ENCODE measurements at regions not wholly inside any gene's neighbourhood (a gene's known extent, or its start where the extent isn't known, plus 50 kb on each side); places are given as distances from the start of the nearest gene placed in this dataset.

DNA sequence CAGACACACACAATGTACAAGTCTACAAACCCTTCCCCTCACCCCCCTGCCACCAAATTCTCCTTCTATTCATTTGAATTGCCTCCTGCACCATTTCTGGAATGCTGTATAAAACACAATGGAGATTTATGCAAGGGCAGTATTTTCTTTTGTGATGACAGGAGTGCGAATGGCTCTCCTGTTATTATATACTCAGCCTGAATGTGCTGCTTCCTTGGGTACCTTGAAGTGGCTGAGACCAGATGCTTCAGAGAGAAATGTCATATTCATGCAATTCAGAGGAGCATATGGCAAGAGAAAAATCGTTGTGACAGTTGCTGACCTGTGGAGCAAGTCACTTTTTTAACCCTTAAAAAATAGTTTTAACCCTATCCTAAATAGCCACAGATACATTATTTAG is 468.0 kb upstream of the WWC1 start (continued):
- no peak for TF ChIP-seq PRDM15 (CRISPR knock-in tag; IDR thresholded peaks at IDR 0.05)

- TF ChIP-seq, protein P1, sequence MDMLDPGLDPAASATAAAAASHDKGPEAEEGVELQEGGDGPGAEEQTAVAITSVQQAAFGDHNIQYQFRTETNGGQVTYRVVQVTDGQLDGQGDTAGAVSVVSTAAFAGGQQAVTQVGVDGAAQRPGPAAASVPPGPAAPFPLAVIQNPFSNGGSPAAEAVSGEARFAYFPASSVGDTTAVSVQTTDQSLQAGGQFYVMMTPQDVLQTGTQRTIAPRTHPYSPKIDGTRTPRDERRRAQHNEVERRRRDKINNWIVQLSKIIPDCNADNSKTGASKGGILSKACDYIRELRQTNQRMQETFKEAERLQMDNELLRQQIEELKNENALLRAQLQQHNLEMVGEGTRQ (CRISPR knock-in tag; IDR thresholded peaks at IDR 0.05) = no peak
- TF ChIP-seq, protein P2, sequence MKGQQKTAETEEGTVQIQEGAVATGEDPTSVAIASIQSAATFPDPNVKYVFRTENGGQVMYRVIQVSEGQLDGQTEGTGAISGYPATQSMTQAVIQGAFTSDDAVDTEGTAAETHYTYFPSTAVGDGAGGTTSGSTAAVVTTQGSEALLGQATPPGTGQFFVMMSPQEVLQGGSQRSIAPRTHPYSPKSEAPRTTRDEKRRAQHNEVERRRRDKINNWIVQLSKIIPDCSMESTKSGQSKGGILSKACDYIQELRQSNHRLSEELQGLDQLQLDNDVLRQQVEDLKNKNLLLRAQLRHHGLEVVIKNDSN (CRISPR knock-in tag; IDR thresholded peaks at IDR 0.05) = no peak
- no peak for TF ChIP-seq SMAD3 (CRISPR knock-in tag; IDR thresholded peaks at IDR 0.05; ENCODE audit: borderline replicate concordance)
- no peak for TF ChIP-seq ZNF416 (CRISPR knock-in tag; IDR thresholded peaks at IDR 0.05)
- no peak for TF ChIP-seq TEAD1 (CRISPR knock-in tag; IDR thresholded peaks at IDR 0.05)
- TF ChIP-seq, protein P3, sequence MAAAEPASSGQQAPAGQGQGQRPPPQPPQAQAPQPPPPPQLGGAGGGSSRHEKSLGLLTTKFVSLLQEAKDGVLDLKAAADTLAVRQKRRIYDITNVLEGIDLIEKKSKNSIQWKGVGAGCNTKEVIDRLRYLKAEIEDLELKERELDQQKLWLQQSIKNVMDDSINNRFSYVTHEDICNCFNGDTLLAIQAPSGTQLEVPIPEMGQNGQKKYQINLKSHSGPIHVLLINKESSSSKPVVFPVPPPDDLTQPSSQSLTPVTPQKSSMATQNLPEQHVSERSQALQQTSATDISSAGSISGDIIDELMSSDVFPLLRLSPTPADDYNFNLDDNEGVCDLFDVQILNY (CRISPR knock-in tag; IDR thresholded peaks at IDR 0.05) = no peak
- no peak for TF ChIP-seq JAZF1 (CRISPR knock-in tag; IDR thresholded peaks at IDR 0.05)
- no peak for TF ChIP-seq NFYB (CRISPR knock-in tag; conservative IDR thresholded peaks at IDR 0.05; ENCODE audit: low read depth)
- TF ChIP-seq ESRRA (CRISPR knock-in tag; IDR thresholded peaks at IDR 0.05; ENCODE audit: borderline replicate concordance) = no peak
- DNase-seq (ENCODE audit: low spot score) (no peak), ATAC-seq (no peak)
- Mint-ChIP-seq H3K27ac (no peak overlapping the region), H3K36me3 (no peaks in the 10 kb centered on the region), H3K27me3 (ENCODE audit: low read depth) (no peaks in the 10 kb centered on the region; the same call in 1 of the 2 replicates), H3K4me3 (no peak overlapping the region), H3K4me1 (peaks cover 9% of the 10 kb centered on the region), H3K9me3 (peaks cover 4% of the 10 kb centered on the region; the same call in 1 of the 2 replicates)
- ChIA-PET CTCF (no interaction called here), POLR2A (no interaction called here)
These were observed 463.7 kb upstream of the WWC1 start for GRCh38 chr5:167827766-167828165.

GRCh38 chr5:167831754-167832504 is 459.5 kb upstream of the WWC1 start:
- Mint-ChIP-seq H3K36me3 (no peaks in the 10 kb centered on the region), H3K27ac (no peak overlapping the region), H3K4me3 (no peak overlapping the region), H3K4me1 (peaks cover 12% of the 10 kb centered on the region), H3K27me3 (ENCODE audit: low read depth) (no peaks in the 10 kb centered on the region), H3K9me3 (no peaks in the 10 kb centered on the region)
- POLR2A ChIA-PET = no interaction called here
- TF ChIP-seq, protein P2 (CRISPR knock-in tag; IDR thresholded peaks at IDR 0.05) = no peak
- TF ChIP-seq ZNF232 (CRISPR knock-in tag; IDR thresholded peaks at IDR 0.05) (no peak), ATF1 (CRISPR knock-in tag; IDR thresholded peaks at IDR 0.05) (no peak), FOXK1 (CRISPR knock-in tag; IDR thresholded peaks at IDR 0.05) (no peak), ZNF671 (CRISPR knock-in tag; IDR thresholded peaks at IDR 0.05) (no peak)
- TF ChIP-seq, protein P4, sequence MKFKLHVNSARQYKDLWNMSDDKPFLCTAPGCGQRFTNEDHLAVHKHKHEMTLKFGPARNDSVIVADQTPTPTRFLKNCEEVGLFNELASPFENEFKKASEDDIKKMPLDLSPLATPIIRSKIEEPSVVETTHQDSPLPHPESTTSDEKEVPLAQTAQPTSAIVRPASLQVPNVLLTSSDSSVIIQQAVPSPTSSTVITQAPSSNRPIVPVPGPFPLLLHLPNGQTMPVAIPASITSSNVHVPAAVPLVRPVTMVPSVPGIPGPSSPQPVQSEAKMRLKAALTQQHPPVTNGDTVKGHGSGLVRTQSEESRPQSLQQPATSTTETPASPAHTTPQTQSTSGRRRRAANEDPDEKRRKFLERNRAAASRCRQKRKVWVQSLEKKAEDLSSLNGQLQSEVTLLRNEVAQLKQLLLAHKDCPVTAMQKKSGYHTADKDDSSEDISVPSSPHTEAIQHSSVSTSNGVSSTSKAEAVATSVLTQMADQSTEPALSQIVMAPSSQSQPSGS (CRISPR knock-in tag; IDR thresholded peaks at IDR 0.05; ENCODE audit: borderline replicate concordance, low read depth) = no peak
- TF ChIP-seq, protein P5, sequence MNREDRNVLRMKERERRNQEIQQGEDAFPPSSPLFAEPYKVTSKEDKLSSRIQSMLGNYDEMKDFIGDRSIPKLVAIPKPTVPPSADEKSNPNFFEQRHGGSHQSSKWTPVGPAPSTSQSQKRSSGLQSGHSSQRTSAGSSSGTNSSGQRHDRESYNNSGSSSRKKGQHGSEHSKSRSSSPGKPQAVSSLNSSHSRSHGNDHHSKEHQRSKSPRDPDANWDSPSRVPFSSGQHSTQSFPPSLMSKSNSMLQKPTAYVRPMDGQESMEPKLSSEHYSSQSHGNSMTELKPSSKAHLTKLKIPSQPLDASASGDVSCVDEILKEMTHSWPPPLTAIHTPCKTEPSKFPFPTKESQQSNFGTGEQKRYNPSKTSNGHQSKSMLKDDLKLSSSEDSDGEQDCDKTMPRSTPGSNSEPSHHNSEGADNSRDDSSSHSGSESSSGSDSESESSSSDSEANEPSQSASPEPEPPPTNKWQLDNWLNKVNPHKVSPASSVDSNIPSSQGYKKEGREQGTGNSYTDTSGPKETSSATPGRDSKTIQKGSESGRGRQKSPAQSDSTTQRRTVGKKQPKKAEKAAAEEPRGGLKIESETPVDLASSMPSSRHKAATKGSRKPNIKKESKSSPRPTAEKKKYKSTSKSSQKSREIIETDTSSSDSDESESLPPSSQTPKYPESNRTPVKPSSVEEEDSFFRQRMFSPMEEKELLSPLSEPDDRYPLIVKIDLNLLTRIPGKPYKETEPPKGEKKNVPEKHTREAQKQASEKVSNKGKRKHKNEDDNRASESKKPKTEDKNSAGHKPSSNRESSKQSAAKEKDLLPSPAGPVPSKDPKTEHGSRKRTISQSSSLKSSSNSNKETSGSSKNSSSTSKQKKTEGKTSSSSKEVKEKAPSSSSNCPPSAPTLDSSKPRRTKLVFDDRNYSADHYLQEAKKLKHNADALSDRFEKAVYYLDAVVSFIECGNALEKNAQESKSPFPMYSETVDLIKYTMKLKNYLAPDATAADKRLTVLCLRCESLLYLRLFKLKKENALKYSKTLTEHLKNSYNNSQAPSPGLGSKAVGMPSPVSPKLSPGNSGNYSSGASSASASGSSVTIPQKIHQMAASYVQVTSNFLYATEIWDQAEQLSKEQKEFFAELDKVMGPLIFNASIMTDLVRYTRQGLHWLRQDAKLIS (CRISPR knock-in tag; IDR thresholded peaks at IDR 0.05; ENCODE audit: borderline replicate concordance) = no peak
- TF ChIP-seq, protein P6, sequence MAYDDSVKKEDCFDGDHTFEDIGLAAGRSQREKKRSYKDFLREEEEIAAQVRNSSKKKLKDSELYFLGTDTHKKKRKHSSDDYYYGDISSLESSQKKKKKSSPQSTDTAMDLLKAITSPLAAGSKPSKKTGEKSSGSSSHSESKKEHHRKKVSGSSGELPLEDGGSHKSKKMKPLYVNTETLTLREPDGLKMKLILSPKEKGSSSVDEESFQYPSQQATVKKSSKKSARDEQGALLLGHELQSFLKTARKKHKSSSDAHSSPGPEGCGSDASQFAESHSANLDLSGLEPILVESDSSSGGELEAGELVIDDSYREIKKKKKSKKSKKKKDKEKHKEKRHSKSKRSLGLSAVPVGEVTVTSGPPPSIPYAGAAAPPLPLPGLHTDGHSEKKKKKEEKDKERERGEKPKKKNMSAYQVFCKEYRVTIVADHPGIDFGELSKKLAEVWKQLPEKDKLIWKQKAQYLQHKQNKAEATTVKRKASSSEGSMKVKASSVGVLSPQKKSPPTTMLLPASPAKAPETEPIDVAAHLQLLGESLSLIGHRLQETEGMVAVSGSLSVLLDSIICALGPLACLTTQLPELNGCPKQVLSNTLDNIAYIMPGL (CRISPR knock-in tag; IDR thresholded peaks at IDR 0.05) = no peak
- no peak for ATAC-seq
- CTCF ChIA-PET = no interaction called here
- DNase-seq (ENCODE audit: low spot score) = no peak
